WTC11 (cell line): ENCODE measurements at regions not wholly inside any gene's neighbourhood (a gene's known extent, or its start where the extent isn't known, plus 50 kb on each side); places are given as distances from the start of the nearest gene placed in this dataset.

Experiments
- ATAC-seq: fragments of 200-7000 bp; cut with Tn5 transposase; 2 replicates; pipeline ENCODE4 v1.10.0; 2021; ENCODE audit warnings: mild to moderate bottlenecking, moderate library complexity
- CTCF ChIA-PET: fragments of 300-600 bp; sonication (Branson Sonifier 250); formaldehyde crosslinking; loops from one replicate; lab custom pipeline; 2021; ENCODE audit warnings: antibody characterized with exemption; lab: Charles Lee
- POLR2A ChIA-PET: fragments of 350-600 bp; sonication (Branson Sonifier 250); formaldehyde crosslinking; loops from one replicate; lab custom pipeline; 2021; ENCODE audit warnings: antibody characterized with exemption; lab: Charles Lee
- DNase-seq: peaks from one replicate; pipeline ENCODE4 v3.0.0; 2021; ENCODE audit warnings: low spot score
- H3K27ac Mint-ChIP-seq: 2 replicates; pipeline ENCODE4 v1.8.0; 2021; ENCODE audit warnings: mixed read lengths
- H3K27me3 Mint-ChIP-seq: 2 replicates; pipeline ENCODE4 v1.8.0; 2021; ENCODE audit warnings: low read depth, mild to moderate bottlenecking, moderate library complexity, mixed read lengths
- H3K36me3 Mint-ChIP-seq: 2 replicates; pipeline ENCODE4 v1.8.0; 2021; ENCODE audit warnings: mixed read lengths
- H3K4me1 Mint-ChIP-seq: 2 replicates; pipeline ENCODE4 v1.8.0; 2022; ENCODE audit warnings: mixed read lengths
- H3K4me3 Mint-ChIP-seq: 2 replicates; pipeline ENCODE4 v1.8.0; 2021; ENCODE audit warnings: mild to moderate bottlenecking, moderate library complexity, mixed read lengths
- H3K9me3 Mint-ChIP-seq: 2 replicates; pipeline ENCODE4 v1.8.0; 2021; ENCODE audit warnings: mixed read lengths
- ATF1 ChIP-seq: sonication (generic); formaldehyde crosslinking; IDR thresholded peaks from 2 replicates; pipeline ENCODE4 v1.8.1; 2023; ENCODE audit warnings: mild to moderate bottlenecking, moderate library complexity, missing genetic modification reagents
- IRF2 ChIP-seq: sonication (generic); formaldehyde crosslinking; IDR thresholded peaks from 2 replicates; pipeline ENCODE4 v1.8.0; 2022; ENCODE audit warnings: low read depth, missing genetic modification reagents, borderline replicate concordance
- OVOL2 ChIP-seq: fragments of 250-450 bp; sonication (Bioruptor Pico); IDR thresholded peaks from 2 replicates; pipeline ENCODE4 v1.9.0; 2021; ENCODE audit warnings: mild to moderate bottlenecking, borderline replicate concordance
- SMAD4 ChIP-seq: sonication (generic); formaldehyde crosslinking; IDR thresholded peaks from 2 replicates; pipeline ENCODE4 v1.8.0; 2022; ENCODE audit warnings: mild to moderate bottlenecking, missing genetic modification reagents
- SOX15 ChIP-seq: fragments of 250-450 bp; sonication (Bioruptor Pico); IDR thresholded peaks from 2 replicates; pipeline ENCODE4 v1.9.0; 2021; ENCODE audit warnings: mild to moderate bottlenecking
- ZBTB21 ChIP-seq: sonication (generic); formaldehyde crosslinking; IDR thresholded peaks from 2 replicates; pipeline ENCODE4 v1.8.1; 2023; ENCODE audit warnings: mild to moderate bottlenecking, missing genetic modification reagents, borderline replicate concordance
- ZNF138 ChIP-seq: sonication (generic); formaldehyde crosslinking; conservative IDR thresholded peaks from 2 replicates; pipeline ENCODE4 v1.8.1; 2022; ENCODE audit warnings: mild to moderate bottlenecking, moderate library complexity, missing genetic modification reagents
- ZNF219 ChIP-seq: sonication (generic); formaldehyde crosslinking; IDR thresholded peaks from 2 replicates; pipeline ENCODE4 v1.8.0; 2023; ENCODE audit warnings: missing genetic modification reagents, mild to moderate bottlenecking, borderline replicate concordance
- ZNF396 ChIP-seq: fragments of 250-450 bp; sonication (Bioruptor Pico); IDR thresholded peaks from 2 replicates; pipeline ENCODE4 v1.8.0; 2021; ENCODE audit warnings: mild to moderate bottlenecking, moderate library complexity, borderline replicate concordance
- TF ChIP-seq, protein P1 (sequence below): sonication (generic); formaldehyde crosslinking; IDR thresholded peaks from 2 replicates; pipeline ENCODE4 v1.8.1; 2022; ENCODE audit warnings: missing genetic modification reagents, borderline replicate concordance
- TF ChIP-seq, protein P2 (sequence below): sonication (generic); formaldehyde crosslinking; IDR thresholded peaks from 2 replicates; pipeline ENCODE4 v1.8.0; 2022; ENCODE audit warnings: missing genetic modification reagents
- TF ChIP-seq, protein P3 (sequence below): fragments of 250-450 bp; sonication (Bioruptor Pico); conservative IDR thresholded peaks from 2 replicates; pipeline ENCODE4 v1.9.0; 2021; ENCODE audit warnings: mild to moderate bottlenecking
- TF ChIP-seq, protein P4 (sequence below): fragments of 250-450 bp; sonication (Bioruptor Pico); IDR thresholded peaks from 2 replicates; pipeline ENCODE4 v1.9.0; 2021; ENCODE audit warnings: mild to moderate bottlenecking, borderline replicate concordance
- TF ChIP-seq, protein P5 (sequence below): sonication (generic); formaldehyde crosslinking; IDR thresholded peaks from 2 replicates; pipeline ENCODE4 v1.8.1; 2023; ENCODE audit warnings: mild to moderate bottlenecking, missing genetic modification reagents
- TF ChIP-seq, protein P6 (sequence below): sonication (generic); formaldehyde crosslinking; IDR thresholded peaks from 2 replicates; pipeline ENCODE4 v1.8.0; 2023; ENCODE audit warnings: missing genetic modification reagents
- TF ChIP-seq, protein P7 (sequence below): sonication (generic); formaldehyde crosslinking; IDR thresholded peaks from 2 replicates; pipeline ENCODE4 v1.8.0; 2022; ENCODE audit warnings: mild to moderate bottlenecking, missing genetic modification reagents

DNA sequence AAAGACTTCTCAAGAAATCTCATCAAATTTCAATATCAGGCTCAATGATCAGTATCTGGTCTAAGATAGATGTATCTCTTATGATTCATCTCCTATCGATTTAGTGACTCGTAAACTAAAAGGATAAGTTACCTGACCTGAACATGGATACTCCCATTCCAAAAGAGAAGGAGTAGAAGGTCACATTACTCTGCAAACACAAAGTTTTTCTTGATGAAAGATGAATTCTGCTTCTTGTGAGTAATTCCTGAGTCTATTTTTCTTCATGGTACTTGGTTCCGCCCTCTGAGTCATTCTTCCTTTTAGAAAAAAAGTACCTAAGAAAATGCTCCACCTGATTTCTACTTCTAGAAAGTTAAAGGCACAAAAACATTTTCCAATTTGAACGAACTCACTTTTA, 223.1 kb upstream of the SLIT2 start:
- no peak for ATAC-seq
- peaks cover 4% of the 10 kb centered on the region; the same call in 1 of the 2 replicates for H3K4me1 Mint-ChIP-seq
- H3K4me3 Mint-ChIP-seq: no peak overlapping the region
- no peak overlapping the region for H3K27ac Mint-ChIP-seq
- H3K36me3 Mint-ChIP-seq: 0 out of 2 replicates have a peak, but pooled peaks cover 9% of the 10 kb centered on the region
- POLR2A ChIA-PET: no interaction called here
- H3K9me3 Mint-ChIP-seq: peaks cover 21% of the 10 kb centered on the region
- no peak for TF ChIP-seq ZNF219 (CRISPR knock-in tag)
- TF ChIP-seq ZNF396 (CRISPR knock-in tag): no peak
- no peak for TF ChIP-seq SOX15 (CRISPR knock-in tag)
- TF ChIP-seq, protein P1, sequence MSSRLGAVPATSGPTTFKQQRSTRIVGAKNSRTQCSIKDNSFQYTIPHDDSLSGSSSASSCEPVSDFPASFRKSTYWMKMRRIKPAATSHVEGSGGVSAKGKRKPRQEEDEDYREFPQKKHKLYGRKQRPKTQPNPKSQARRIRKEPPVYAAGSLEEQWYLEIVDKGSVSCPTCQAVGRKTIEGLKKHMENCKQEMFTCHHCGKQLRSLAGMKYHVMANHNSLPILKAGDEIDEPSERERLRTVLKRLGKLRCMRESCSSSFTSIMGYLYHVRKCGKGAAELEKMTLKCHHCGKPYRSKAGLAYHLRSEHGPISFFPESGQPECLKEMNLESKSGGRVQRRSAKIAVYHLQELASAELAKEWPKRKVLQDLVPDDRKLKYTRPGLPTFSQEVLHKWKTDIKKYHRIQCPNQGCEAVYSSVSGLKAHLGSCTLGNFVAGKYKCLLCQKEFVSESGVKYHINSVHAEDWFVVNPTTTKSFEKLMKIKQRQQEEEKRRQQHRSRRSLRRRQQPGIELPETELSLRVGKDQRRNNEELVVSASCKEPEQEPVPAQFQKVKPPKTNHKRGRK (CRISPR knock-in tag): no peak
- TF ChIP-seq, protein P2, sequence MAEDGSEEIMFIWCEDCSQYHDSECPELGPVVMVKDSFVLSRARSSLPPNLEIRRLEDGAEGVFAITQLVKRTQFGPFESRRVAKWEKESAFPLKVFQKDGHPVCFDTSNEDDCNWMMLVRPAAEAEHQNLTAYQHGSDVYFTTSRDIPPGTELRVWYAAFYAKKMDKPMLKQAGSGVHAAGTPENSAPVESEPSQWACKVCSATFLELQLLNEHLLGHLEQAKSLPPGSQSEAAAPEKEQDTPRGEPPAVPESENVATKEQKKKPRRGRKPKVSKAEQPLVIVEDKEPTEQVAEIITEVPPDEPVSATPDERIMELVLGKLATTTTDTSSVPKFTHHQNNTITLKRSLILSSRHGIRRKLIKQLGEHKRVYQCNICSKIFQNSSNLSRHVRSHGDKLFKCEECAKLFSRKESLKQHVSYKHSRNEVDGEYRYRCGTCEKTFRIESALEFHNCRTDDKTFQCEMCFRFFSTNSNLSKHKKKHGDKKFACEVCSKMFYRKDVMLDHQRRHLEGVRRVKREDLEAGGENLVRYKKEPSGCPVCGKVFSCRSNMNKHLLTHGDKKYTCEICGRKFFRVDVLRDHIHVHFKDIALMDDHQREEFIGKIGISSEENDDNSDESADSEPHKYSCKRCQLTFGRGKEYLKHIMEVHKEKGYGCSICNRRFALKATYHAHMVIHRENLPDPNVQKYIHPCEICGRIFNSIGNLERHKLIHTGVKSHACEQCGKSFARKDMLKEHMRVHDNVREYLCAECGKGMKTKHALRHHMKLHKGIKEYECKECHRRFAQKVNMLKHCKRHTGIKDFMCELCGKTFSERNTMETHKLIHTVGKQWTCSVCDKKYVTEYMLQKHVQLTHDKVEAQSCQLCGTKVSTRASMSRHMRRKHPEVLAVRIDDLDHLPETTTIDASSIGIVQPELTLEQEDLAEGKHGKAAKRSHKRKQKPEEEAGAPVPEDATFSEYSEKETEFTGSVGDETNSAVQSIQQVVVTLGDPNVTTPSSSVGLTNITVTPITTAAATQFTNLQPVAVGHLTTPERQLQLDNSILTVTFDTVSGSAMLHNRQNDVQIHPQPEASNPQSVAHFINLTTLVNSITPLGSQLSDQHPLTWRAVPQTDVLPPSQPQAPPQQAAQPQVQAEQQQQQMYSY (CRISPR knock-in tag): no peak
- no peak for TF ChIP-seq ATF1 (CRISPR knock-in tag)
- TF ChIP-seq ZBTB21 (CRISPR knock-in tag): no peak
- TF ChIP-seq, all 79 proteins: peak for 0
- CTCF ChIA-PET: no interaction called here
- no peaks in the 10 kb centered on the region for H3K27me3 Mint-ChIP-seq
- no peak for DNase-seq

DNA sequence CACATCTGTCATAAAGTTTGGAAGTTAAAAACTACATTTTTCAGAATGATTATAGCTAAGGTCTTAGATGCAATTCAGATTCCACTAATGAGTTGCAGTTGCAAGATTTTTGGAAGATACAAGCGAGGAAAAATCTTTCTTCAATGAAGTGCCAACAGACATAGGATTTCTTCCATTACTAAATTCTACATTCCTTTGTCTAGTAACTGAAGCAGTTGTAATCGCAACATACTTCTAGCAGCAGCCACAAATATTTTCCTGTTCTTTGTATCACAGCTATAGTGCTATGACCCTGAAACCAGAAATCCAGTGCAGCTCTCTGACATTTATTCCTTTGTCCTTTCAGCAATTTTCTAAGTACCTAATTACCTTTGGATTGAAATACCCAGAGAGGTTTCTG, 225.2 kb upstream of the SLIT2 start:
- DNase-seq (no peak), ATAC-seq (no peak)
- H3K4me1 Mint-ChIP-seq: peaks cover 4% of the 10 kb centered on the region; the same call in 1 of the 2 replicates
- peaks cover 19% of the 10 kb centered on the region for H3K9me3 Mint-ChIP-seq
- no peaks in the 10 kb centered on the region for H3K27me3 Mint-ChIP-seq
- peaks cover 6% of the 10 kb centered on the region for H3K36me3 Mint-ChIP-seq
- no peak overlapping the region for H3K27ac Mint-ChIP-seq
- H3K4me3 Mint-ChIP-seq: no peak overlapping the region
- CTCF ChIA-PET: no interaction called here
- TF ChIP-seq, protein P3, sequence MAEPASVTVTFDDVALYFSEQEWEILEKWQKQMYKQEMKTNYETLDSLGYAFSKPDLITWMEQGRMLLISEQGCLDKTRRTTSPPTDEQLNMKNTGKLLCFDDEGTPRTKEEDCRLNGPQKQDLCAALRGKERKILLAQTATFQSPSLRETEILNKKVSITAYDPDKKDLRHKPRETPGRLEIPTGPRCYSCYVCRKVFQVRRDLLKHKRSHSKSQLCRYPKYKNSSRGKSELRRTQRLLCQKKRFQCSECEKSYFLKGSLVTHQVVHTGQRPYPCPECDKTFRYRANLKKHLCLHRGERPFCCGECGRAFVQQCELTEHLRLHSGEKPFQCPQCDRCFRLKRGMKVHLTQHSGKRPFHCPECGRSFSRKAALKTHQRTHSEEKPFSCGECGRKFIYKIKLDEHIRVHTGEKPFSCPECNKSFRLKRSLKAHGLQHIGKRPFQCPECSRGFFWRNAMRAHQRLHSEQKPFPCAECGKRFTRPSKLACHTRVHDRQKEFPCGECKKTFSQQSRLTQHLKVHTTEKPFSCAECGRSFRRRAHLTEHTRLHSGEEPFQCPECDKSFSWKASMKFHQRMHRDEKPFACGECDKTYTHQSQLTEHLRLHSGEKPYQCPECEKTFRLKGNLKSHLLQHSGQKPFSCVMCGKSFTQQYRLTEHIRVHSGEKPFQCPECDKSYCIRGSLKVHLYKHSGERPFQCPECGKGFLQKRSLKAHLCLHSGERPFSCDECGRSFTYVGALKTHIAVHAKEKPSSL (CRISPR knock-in tag): no peak
- TF ChIP-seq ZNF138: no peak
- no peak for TF ChIP-seq OVOL2 (CRISPR knock-in tag)
- TF ChIP-seq, protein P4, sequence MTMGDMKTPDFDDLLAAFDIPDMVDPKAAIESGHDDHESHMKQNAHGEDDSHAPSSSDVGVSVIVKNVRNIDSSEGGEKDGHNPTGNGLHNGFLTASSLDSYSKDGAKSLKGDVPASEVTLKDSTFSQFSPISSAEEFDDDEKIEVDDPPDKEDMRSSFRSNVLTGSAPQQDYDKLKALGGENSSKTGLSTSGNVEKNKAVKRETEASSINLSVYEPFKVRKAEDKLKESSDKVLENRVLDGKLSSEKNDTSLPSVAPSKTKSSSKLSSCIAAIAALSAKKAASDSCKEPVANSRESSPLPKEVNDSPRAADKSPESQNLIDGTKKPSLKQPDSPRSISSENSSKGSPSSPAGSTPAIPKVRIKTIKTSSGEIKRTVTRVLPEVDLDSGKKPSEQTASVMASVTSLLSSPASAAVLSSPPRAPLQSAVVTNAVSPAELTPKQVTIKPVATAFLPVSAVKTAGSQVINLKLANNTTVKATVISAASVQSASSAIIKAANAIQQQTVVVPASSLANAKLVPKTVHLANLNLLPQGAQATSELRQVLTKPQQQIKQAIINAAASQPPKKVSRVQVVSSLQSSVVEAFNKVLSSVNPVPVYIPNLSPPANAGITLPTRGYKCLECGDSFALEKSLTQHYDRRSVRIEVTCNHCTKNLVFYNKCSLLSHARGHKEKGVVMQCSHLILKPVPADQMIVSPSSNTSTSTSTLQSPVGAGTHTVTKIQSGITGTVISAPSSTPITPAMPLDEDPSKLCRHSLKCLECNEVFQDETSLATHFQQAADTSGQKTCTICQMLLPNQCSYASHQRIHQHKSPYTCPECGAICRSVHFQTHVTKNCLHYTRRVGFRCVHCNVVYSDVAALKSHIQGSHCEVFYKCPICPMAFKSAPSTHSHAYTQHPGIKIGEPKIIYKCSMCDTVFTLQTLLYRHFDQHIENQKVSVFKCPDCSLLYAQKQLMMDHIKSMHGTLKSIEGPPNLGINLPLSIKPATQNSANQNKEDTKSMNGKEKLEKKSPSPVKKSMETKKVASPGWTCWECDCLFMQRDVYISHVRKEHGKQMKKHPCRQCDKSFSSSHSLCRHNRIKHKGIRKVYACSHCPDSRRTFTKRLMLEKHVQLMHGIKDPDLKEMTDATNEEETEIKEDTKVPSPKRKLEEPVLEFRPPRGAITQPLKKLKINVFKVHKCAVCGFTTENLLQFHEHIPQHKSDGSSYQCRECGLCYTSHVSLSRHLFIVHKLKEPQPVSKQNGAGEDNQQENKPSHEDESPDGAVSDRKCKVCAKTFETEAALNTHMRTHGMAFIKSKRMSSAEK (CRISPR knock-in tag): no peak
- TF ChIP-seq, protein P5, sequence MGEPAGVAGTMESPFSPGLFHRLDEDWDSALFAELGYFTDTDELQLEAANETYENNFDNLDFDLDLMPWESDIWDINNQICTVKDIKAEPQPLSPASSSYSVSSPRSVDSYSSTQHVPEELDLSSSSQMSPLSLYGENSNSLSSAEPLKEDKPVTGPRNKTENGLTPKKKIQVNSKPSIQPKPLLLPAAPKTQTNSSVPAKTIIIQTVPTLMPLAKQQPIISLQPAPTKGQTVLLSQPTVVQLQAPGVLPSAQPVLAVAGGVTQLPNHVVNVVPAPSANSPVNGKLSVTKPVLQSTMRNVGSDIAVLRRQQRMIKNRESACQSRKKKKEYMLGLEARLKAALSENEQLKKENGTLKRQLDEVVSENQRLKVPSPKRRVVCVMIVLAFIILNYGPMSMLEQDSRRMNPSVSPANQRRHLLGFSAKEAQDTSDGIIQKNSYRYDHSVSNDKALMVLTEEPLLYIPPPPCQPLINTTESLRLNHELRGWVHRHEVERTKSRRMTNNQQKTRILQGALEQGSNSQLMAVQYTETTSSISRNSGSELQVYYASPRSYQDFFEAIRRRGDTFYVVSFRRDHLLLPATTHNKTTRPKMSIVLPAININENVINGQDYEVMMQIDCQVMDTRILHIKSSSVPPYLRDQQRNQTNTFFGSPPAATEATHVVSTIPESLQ (CRISPR knock-in tag): no peak
- TF ChIP-seq, protein P6, sequence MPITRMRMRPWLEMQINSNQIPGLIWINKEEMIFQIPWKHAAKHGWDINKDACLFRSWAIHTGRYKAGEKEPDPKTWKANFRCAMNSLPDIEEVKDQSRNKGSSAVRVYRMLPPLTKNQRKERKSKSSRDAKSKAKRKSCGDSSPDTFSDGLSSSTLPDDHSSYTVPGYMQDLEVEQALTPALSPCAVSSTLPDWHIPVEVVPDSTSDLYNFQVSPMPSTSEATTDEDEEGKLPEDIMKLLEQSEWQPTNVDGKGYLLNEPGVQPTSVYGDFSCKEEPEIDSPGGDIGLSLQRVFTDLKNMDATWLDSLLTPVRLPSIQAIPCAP: no peak
- no peak for TF ChIP-seq IRF2 (CRISPR knock-in tag)
- TF ChIP-seq SMAD4: no peak
- TF ChIP-seq, protein P7, sequence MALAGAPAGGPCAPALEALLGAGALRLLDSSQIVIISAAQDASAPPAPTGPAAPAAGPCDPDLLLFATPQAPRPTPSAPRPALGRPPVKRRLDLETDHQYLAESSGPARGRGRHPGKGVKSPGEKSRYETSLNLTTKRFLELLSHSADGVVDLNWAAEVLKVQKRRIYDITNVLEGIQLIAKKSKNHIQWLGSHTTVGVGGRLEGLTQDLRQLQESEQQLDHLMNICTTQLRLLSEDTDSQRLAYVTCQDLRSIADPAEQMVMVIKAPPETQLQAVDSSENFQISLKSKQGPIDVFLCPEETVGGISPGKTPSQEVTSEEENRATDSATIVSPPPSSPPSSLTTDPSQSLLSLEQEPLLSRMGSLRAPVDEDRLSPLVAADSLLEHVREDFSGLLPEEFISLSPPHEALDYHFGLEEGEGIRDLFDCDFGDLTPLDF: no peak
- POLR2A ChIA-PET: no interaction called here
